Mesenchymal stem cell (in vitro differentiated cells and primary cell): ENCODE measurements at regions not wholly inside any gene's neighbourhood (a gene's known extent, or its start where the extent isn't known, plus 50 kb on each side); places are given as distances from the start of the nearest gene placed in this dataset.

Experiments used
- DNase-seq: peaks from one replicate; pipeline ENCODE4 v3.0.0-alpha.2; 2013
- H2AFZ ChIP-seq: one replicate; pipeline ENCODE4 v1.6.1; 2013; ENCODE audit warnings: low read depth, mild to moderate bottlenecking, control low read depth, inconsistent platforms, low read length, moderate library complexity
- H2AK5ac ChIP-seq: 2 replicates; pipeline ENCODE4 v1.6.1; 2013; ENCODE audit warnings: low read length, moderate library complexity, mild to moderate bottlenecking, inconsistent platforms; ENCODE audit not compliant: severe bottlenecking
- H2BK120ac ChIP-seq: one replicate; pipeline ENCODE4 v1.6.1; 2013; ENCODE audit warnings: low read depth, mild to moderate bottlenecking, inconsistent platforms, low read length, moderate library complexity
- H2BK12ac ChIP-seq, 2 experiments: one replicate each; pipeline ENCODE4 v1.6.1; 2013; ENCODE audit warnings: inconsistent platforms in 2 of 2, low read length in 2 of 2, mild to moderate bottlenecking in 2 of 2, moderate library complexity in 2 of 2, control low read depth in 1 of 2
- H2BK15ac ChIP-seq: one replicate; pipeline ENCODE4 v1.6.1; 2013; ENCODE audit warnings: mild to moderate bottlenecking, low read depth, inconsistent platforms; ENCODE audit not compliant: poor library complexity, severe bottlenecking
- H2BK5ac ChIP-seq: 2 replicates; pipeline ENCODE4 v1.6.1; 2013; ENCODE audit warnings: low read depth, mild to moderate bottlenecking, low read length, control low read depth, inconsistent platforms; ENCODE audit not compliant: poor library complexity, severe bottlenecking
- H3K14ac ChIP-seq, 2 experiments: one replicate each; pipeline ENCODE4 v1.6.1; 2013; ENCODE audit warnings: inconsistent platforms in 2 of 2, low read length in 2 of 2, control low read depth in 1 of 2, mild to moderate bottlenecking in 1 of 2, moderate library complexity in 1 of 2
- H3K18ac ChIP-seq, 2 experiments: one replicate each; pipeline ENCODE4 v1.6.1; 2013; ENCODE audit warnings: inconsistent platforms in 2 of 2, low read length in 2 of 2, control low read depth in 1 of 2, low read depth in 1 of 2, mild to moderate bottlenecking in 1 of 2
- H3K23ac ChIP-seq, 2 experiments: one replicate each; pipeline ENCODE4 v1.6.1; 2013; ENCODE audit warnings: inconsistent platforms in 2 of 2, low read length in 2 of 2, mild to moderate bottlenecking in 2 of 2, moderate library complexity in 2 of 2, control low read depth in 1 of 2
- H3K27ac ChIP-seq: 2 replicates; pipeline ENCODE4 v1.5.1; 2013; ENCODE audit warnings: mild to moderate bottlenecking, moderate library complexity, low read length, control low read depth, inconsistent platforms; ENCODE audit not compliant: poor library complexity, severe bottlenecking
- H3K27me3 ChIP-seq, 2 experiments: 2 replicates each; pipeline versions ENCODE4 v1.6.1 to v1.7.0; 2013; ENCODE audit warnings: low read length in 2 of 2, mild to moderate bottlenecking in 2 of 2, moderate library complexity in 2 of 2, control low read depth in 1 of 2, inconsistent platforms in 1 of 2; ENCODE audit not compliant: control insufficient read depth in 1 of 2, insufficient read depth in 1 of 2
- H3K36me3 ChIP-seq, 2 experiments: 2 replicates each; pipeline versions ENCODE4 v1.6.1 to v1.7.0; 2013; ENCODE audit warnings: low read length in 2 of 2, control low read depth in 1 of 2, inconsistent platforms in 1 of 2, low read depth in 1 of 2, mild to moderate bottlenecking in 1 of 2; ENCODE audit not compliant: insufficient read depth in 2 of 2, control insufficient read depth in 1 of 2
- H3K4ac ChIP-seq, 2 experiments: one replicate each; pipeline ENCODE4 v1.6.1; 2013; ENCODE audit warnings: inconsistent platforms in 2 of 2, low read length in 2 of 2, mild to moderate bottlenecking in 2 of 2, moderate library complexity in 2 of 2, control low read depth in 1 of 2, low read depth in 1 of 2
- H3K4me1 ChIP-seq: 2 replicates; pipeline ENCODE4 v1.6.1; 2013; ENCODE audit warnings: low read depth, low read length, control low read depth; ENCODE audit not compliant: control insufficient read depth, insufficient read depth
- H3K4me2 ChIP-seq: 2 replicates; pipeline ENCODE4 v1.6.1; 2013; ENCODE audit warnings: low read length, mild to moderate bottlenecking, inconsistent platforms; ENCODE audit not compliant: poor library complexity, severe bottlenecking
- H3K4me3 ChIP-seq, 2 experiments: 2 replicates each; pipeline versions ENCODE4 v1.5.1 to v1.7.0; 2013; ENCODE audit warnings: low read length in 2 of 2, mild to moderate bottlenecking in 2 of 2, control low read depth in 1 of 2, low read depth in 1 of 2; ENCODE audit not compliant: insufficient read depth in 1 of 2
- H3K79me1 ChIP-seq: replicated peaks from 2 replicates; pipeline ENCODE4 v1.6.1; 2013; ENCODE audit warnings: mild to moderate bottlenecking, control low read depth, low read length, inconsistent platforms; ENCODE audit not compliant: poor library complexity, severe bottlenecking
- H3K9ac ChIP-seq: 2 replicates; pipeline ENCODE4 v1.7.0; 2013; ENCODE audit warnings: mild to moderate bottlenecking, low read length, moderate library complexity
- H3K9me3 ChIP-seq: 2 replicates; pipeline ENCODE4 v1.7.0; 2013; ENCODE audit warnings: mild to moderate bottlenecking, low read length; ENCODE audit not compliant: control insufficient read depth
- H4K8ac ChIP-seq: one replicate; pipeline ENCODE4 v1.6.1; 2013; ENCODE audit warnings: inconsistent platforms, mild to moderate bottlenecking, low read length, moderate library complexity
- H4K91ac ChIP-seq: one replicate; pipeline ENCODE4 v1.6.1; 2013; ENCODE audit warnings: mild to moderate bottlenecking, low read length, inconsistent platforms
- WGBS: methylation state at CpG from one replicate; pipeline ENCODE4 v1.1.7; 2013; ENCODE audit warnings: mixed read lengths; 5-methylcytosine and 5-hydroxymethylcytosine counted together

- no peak overlapping the region for H3K4me3 ChIP-seq
- no peak overlapping the region for H4K91ac ChIP-seq
- H2BK5ac ChIP-seq, result no peak overlapping the region
- no peak overlapping the region for H3K14ac ChIP-seq
- no peak overlapping the region for H3K4me2 ChIP-seq
- H3K36me3 ChIP-seq, result no peaks in the 10 kb centered on the region
- no peak overlapping the region for H3K27ac ChIP-seq
- H3K4ac ChIP-seq, result no peak overlapping the region
- no peak overlapping the region for H2BK120ac ChIP-seq
- H2BK12ac ChIP-seq, result no peak overlapping the region
- H3K23ac ChIP-seq, result no peak overlapping the region
- no peak overlapping the region for H2AFZ ChIP-seq
- no peaks in the 10 kb centered on the region for H3K9me3 ChIP-seq
- no peak for DNase-seq
- no peaks in the 10 kb centered on the region for H3K79me1 ChIP-seq
- H3K9ac ChIP-seq, result no peak overlapping the region
- no peak overlapping the region for H2AK5ac ChIP-seq
- H3K4me1 ChIP-seq, result no peaks in the 10 kb centered on the region
- 33% methylated on average over 1 of the region's 1 CpG for WGBS
- H4K8ac ChIP-seq, result no peak overlapping the region
- no peak overlapping the region for H2BK15ac ChIP-seq
- peaks cover 0 to 9% of the 10 kb centered on the region in 2 experiments for H3K27me3 ChIP-seq
- H3K18ac ChIP-seq, result no peak overlapping the region
Observed at GRCh38 chr16:75780669-75781068, 54.4 kb upstream of the CPHXL start.

- Histone ChIP-seq H4K91ac (no peak overlapping the region), H4K8ac (no peak overlapping the region), H3K27me3 (peaks cover 0 to 9% of the 10 kb centered on the region in 2 experiments), H2AFZ (no peak overlapping the region), H3K27ac (no peak overlapping the region), H3K14ac (no peak overlapping the region), H2BK12ac (no peak overlapping the region), H3K79me1 (no peaks in the 10 kb centered on the region), H3K4me2 (no peak overlapping the region), H2BK15ac (no peak overlapping the region), H3K36me3 (no peaks in the 10 kb centered on the region), H2AK5ac (no peak overlapping the region), H3K9ac (no peak overlapping the region), H3K18ac (no peak overlapping the region), H3K4ac (no peak overlapping the region), H3K4me3 (no peak overlapping the region), H3K4me1 (no peaks in the 10 kb centered on the region), H3K23ac (no peak overlapping the region), H2BK120ac (no peak overlapping the region), H3K9me3 (no peaks in the 10 kb centered on the region), H2BK5ac (no peak overlapping the region)
- DNase-seq, result no peak
- 95% methylated on average over 4 of the region's 5 CpGs for WGBS
Observed at GRCh38 chr16:75781683-75782343, 55.5 kb upstream of the CPHXL start.

- no peaks in the 10 kb centered on the region for H3K36me3 ChIP-seq
- no peak overlapping the region for H2AFZ ChIP-seq
- no peak overlapping the region for H2BK120ac ChIP-seq
- no peak overlapping the region for H3K4me2 ChIP-seq
- no peak overlapping the region for H3K14ac ChIP-seq
- WGBS, result no CpG with 5 or more reads among the region's 1 CpG
- H3K4me1 ChIP-seq, result no peaks in the 10 kb centered on the region
- H2BK15ac ChIP-seq, result no peak overlapping the region
- H3K4ac ChIP-seq, result no peak overlapping the region
- no peak overlapping the region for H3K23ac ChIP-seq
- H3K4me3 ChIP-seq, result no peak overlapping the region
- no peaks in the 10 kb centered on the region for H3K9me3 ChIP-seq
- no peaks in the 10 kb centered on the region for H3K27me3 ChIP-seq
- H2BK5ac ChIP-seq, result no peak overlapping the region
- no peak overlapping the region for H4K8ac ChIP-seq
- no peak overlapping the region for H4K91ac ChIP-seq
- no peak overlapping the region for H3K27ac ChIP-seq
- H3K9ac ChIP-seq, result no peak overlapping the region
- no peak overlapping the region for H2AK5ac ChIP-seq
- no peaks in the 10 kb centered on the region for H3K79me1 ChIP-seq
- no peak for DNase-seq
- no peak overlapping the region for H2BK12ac ChIP-seq
- no peak overlapping the region for H3K18ac ChIP-seq
Observed at GRCh38 chr16:75787440-75787839, 61.1 kb upstream of the CPHXL start.

- Histone ChIP-seq H2BK120ac (no peak overlapping the region), H3K4me1 (no peaks in the 10 kb centered on the region), H3K18ac (no peak overlapping the region), H3K9ac (no peak overlapping the region), H3K4me2 (no peak overlapping the region), H4K8ac (no peak overlapping the region), H2BK5ac (no peak overlapping the region), H4K91ac (no peak overlapping the region), H3K9me3 (no peaks in the 10 kb centered on the region), H3K27me3 (no peaks in the 10 kb centered on the region), H3K4me3 (no peak overlapping the region), H2BK15ac (no peak overlapping the region), H3K27ac (no peak overlapping the region), H2AK5ac (no peak overlapping the region), H2BK12ac (no peak overlapping the region), H2AFZ (no peak overlapping the region), H3K79me1 (no peaks in the 10 kb centered on the region), H3K14ac (no peak overlapping the region), H3K36me3 (no peaks in the 10 kb centered on the region), H3K23ac (no peak overlapping the region), H3K4ac (no peak overlapping the region)
- DNase-seq, result peak; percentile 61
- 36% methylated on average over 3 of the region's 4 CpGs for WGBS
Observed at GRCh38 chr16:75789237-75789636, 62.9 kb upstream of the CPHXL start.
